GM18520 (cell line): ENCODE measurements at regions not wholly inside any gene's neighbourhood (a gene's known extent, or its start where the extent isn't known, plus 50 kb on each side); places are given as distances from the start of the nearest gene placed in this dataset.
"Not testable (repeated sequence)": the region's sequence is repeated elsewhere in the genome, so short reads cannot be mapped to it uniquely, and the experiment has no call there.

Source experiments
- ATAC-seq: cut with Tn5 transposase; IDR thresholded peaks from one replicate; pipeline ENCODE4 v1.9.1; 2021; ENCODE audit not compliant: unreplicated experiment

DNA sequence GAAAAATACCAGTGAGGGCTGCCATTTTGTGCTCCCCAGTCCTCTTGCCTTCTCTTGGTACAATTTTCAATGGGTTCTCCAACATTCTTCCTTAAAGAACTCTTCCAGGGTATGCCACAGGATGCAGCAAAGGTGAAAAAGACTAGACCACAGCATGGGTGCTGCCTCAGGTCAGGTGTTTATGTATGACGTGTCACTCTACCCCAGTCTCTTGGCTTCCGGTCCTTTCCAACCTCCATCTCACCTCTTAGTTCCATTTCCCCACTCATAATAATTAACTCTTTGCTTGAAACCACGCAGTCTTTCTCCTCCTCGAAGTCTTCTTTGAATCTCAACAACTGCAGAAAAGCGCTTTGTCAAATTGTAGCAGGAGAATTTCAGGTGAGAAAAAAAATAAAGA lies 104.7 kb upstream of the TBC1D5 start:
- no peak for ATAC-seq

DNA sequence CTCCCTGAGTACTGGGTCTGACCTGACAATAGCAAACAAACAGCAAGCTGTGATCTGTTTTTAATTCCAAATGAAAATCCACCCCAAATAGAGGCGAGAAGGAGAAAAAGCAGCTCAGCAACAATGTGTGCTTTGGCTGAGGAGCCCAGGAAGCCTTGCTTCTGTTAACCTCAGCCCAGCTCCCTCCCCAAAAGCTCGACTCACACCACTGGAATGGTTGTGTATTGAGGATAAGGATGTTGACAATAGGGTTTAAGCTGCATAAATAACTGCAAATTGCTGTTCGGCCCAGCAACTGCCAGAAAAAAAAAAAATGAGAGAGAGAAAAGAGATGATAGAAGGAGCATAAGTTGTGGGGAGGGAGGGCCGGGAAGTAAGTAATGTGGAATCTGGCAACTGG lies 104.0 kb upstream of the TBC1D5 start:
- ATAC-seq = no peak

DNA sequence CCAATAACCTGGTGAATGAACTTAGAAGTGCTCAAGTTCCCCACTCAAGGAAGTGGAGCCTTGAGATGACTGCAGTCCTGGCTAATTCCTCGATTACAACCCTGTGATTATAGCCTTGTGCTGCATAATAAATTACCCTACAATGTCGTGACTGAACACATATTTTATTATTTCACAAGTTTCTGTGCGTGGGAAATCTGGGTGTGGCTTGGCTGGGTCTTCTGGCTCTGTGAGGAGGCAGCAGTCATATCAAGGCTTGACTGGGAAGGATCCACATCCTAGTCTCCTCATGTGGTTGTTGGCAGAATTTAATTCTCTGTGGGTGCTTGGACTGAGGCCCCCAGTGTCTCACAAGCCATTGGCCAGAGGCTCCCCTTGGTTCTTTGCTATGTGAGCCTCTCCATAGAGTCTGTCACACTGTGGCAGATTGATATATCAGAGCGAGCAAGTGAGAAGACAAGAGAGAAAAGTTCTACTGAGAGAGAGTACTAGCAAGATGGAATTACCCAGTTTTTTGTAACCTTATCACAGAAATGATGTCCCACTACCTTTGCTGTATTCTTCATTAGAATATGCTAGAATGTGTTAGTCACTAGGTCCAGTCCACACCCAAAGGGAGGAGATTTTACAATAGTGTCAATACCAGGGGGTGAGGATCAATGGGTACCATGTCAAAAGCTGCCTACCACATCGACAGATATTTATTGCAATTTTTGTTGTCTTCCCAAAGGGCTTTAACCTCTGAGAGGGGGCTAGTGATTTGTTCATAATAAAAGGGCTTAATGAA lies 102.8 kb upstream of the TBC1D5 start:
- ATAC-seq = no peak

DNA sequence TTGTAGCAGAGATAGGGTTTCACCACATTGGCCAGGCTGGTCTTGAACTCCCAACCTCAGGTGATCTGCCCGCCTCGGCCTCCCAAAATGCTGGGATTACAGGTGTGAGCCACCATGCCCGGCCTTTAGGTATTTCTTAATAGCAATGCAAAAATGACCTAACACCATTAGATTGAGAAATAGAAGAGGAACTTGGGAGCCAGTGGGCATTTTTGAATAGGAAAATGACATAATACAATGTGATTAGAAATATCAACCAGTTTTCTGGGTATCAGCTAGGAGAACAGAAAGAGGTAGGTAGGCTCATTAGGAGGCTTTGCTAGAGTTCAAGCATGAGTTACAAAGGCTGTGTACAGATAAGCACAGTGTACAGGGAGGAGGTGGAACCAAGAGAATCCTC lies 101.8 kb upstream of the TBC1D5 start:
- ATAC-seq = no peak

DNA sequence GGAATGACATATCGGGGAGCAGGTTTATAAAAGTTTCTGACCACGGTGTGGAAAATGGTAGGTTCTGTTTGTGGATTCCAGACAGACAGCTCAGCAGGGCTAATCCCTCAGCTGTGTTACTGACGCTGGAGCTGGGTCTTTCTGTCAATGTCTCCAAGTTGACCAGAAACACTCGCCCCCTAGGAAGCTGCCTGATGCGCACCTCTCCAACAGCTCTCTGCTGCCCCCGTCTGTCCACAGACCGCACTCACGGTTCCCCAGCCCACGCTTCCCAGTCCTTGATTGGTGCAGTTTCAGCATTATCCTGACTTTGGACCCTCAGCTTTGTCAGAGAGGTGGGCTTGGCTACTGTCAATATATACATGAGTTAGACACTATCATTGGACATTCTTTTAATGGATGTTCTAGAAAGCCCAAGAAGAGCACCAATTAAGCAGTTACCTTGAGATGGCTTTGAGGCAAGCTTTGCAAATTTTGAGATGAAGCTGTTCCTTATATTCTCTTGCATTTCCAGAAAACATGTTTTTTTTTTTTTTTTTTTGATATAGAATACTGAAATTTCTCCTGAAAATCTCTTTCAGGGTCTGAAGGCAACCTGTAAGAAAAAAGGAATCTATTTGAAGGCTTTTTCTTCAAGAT lies 98.9 kb upstream of the TBC1D5 start:
- ATAC-seq = no peak

DNA sequence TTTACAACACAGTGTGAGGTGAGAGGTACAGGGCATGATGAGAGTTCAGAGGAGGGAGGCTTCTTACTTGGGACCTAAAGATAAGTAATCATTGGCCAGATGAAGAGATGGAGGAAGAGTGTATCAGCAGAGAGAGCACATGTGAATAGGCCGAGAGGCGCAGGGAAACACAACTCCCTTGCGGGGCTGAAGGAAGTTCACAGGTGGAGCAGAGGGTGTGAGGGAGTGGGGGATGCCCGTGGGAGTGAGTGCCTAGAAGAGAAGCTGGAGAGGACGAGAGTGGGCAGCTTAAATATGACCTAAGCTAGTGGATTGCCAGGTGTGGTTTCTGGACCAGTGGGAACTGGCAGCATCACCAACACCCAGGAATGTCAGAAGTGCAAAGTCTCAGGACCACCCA lies 98.2 kb upstream of the TBC1D5 start:
- ATAC-seq = no peak

DNA sequence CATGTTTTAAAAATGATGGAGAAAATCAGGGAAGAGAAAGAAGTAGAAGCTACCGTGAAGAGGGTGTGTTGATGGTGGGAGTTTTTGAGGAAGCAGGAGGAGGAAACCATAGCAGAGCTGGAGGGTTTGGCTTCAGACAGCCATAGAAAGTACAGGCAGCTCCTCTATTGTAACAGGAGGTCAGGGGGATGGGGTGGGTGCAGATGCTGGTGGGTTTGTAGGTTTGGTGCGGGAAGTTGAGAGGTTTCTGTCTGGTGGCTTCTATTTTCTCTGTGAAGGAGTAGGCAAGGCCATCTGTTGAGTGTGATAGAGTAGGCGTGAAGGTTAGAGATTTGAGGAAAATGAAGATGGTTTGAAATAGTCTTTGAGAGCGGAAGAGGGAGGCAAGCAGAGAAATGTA lies 97.7 kb upstream of the TBC1D5 start:
- ATAC-seq = no peak

DNA sequence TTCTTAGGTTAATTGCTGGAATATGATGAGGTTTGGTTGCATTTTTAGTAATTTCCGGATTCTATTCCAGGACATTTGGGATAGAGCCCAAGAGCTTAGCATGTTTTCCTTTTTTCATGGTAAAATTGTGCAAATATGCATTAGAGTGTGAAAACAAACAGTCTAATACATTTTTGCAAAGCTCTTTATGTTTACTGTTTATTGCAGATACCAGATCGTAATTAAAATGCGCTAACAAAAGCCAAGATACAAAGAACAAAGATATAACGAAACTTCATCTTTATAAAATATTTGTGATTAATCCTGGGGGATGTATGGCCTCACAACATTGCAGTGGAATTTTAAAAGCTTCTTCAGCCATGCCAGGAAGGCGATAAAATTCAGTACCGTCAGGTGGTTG lies 94.5 kb upstream of the TBC1D5 start:
- no peak for ATAC-seq

DNA sequence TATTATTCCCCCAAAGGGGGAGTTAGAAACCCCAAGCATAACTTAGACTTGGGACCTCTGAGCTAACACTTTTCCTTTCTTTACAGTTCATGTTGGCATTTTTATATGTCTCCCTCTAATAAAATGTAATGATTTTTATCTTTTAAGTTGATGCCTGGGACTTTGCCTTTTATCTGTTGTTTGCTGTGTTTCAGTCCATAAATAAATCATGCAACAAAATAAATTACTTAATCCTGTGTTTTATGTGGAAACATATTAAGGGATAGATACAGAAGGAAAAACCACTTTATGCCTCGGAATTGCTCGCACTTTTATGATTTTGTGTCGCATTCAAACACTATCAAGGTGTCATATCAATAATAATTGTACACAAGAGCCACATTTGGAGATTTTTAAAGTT lies 93.7 kb upstream of the TBC1D5 start:
- no peak for ATAC-seq

DNA sequence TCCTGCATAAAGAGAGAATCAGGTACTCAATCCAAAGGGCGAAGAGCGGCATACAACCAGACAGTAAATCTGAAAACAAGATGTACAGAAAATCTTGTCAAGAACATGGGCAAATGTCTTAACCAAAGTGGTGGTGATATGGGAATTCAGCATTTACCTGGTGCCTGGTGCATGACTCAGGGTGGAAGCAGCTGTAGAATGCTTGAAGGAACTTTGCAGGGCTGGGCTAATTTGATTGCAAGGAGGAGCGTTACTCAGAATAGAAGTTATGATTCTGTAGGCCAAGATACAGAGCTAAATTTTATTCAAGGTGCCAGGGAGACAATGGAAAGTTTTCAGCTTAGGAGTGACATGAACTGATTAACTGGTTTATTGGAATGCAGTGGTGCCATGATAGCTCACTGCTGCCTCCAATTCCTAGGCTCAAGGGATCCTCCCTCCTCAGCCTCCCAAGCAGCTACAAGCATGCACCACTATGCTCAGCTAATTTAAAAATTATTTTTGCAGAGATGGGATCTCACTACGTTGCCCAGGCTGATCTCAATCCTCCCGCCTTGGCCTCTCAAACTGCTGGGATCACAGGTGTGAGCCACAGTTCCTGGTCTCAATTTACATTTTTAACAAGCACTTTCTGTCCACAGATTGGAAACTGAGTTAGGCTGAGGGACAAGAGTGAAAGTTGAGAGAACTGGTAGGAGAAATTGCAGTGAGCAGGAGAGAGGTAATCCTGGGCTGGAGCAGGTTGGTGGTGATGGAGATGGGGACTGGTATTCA lies 91.5 kb upstream of the TBC1D5 start:
- no peak for ATAC-seq

DNA sequence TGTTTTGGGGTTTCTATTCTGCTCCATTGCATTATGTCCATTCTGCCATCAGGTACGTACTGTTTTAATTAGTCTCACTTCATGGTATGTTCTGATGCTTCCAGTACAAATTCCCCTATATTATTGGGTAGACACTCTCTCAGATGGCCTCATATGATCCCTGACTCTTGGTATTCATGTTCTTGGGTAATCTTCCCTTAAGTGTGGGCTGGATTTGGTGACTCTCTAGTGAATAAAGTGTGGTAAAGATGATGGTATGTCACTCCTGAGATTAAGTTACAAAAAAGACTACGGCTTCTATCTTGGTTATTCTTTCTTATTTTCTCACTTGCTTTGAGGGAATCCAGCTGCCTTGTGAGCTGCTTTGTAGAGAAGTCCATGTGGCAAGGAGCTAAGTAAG lies 89.6 kb upstream of the TBC1D5 start:
- ATAC-seq = no peak

DNA sequence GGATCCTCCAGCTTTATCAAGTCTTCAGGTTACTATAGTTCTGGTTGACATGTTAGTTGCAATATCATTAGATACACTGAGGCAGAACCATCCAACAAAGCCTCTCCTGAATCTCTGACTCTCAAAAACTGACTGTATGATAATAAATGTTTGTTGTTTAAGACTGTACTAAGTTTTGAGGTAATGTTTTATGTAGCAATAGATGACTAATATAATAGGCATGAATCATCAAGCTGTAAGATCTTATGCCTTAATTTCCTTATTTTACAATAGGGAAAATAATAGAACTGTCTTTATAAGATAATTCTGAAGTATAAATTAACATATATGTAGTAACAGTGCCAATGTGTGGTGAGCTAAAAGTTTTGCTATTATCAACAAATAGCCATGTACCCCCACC lies 88.9 kb upstream of the TBC1D5 start:
- no peak for ATAC-seq

DNA sequence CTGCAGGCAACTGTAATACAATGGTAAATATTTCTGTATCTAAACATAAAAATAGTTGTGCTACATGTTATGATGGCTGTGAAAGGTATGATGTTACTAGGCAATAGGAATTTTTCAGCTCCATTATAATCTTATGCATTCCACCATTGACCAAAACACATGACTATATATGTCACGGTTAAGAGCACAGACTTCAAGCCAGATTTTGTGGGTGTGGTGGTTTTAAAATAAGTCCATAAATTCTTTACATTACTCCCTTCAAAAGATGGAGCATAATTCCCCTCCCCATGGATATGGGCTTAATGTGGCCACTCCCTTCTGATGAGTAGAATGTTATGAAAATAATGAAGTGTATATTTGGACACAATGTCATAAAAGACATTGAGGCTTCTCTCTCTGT lies 88.4 kb upstream of the TBC1D5 start:
- ATAC-seq = no peak

DNA sequence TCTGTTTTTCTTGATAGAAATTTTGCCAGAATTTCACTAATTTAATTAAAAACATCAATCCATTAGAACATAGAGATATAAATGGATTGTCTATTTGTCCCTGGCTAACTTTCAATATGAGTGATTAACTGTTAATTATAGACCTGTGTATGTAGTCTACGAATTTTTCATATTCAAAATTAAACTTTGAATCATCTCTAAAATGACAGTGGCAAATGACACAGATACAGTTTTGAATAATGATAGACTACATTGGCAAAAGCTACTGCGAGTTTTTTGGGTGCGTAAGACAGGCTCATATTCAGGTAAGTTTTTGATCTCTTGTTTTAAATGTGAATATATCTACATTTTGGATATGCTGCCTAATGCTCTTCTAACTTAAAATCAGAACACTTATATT lies 86.0 kb upstream of the TBC1D5 start:
- no peak for ATAC-seq

DNA sequence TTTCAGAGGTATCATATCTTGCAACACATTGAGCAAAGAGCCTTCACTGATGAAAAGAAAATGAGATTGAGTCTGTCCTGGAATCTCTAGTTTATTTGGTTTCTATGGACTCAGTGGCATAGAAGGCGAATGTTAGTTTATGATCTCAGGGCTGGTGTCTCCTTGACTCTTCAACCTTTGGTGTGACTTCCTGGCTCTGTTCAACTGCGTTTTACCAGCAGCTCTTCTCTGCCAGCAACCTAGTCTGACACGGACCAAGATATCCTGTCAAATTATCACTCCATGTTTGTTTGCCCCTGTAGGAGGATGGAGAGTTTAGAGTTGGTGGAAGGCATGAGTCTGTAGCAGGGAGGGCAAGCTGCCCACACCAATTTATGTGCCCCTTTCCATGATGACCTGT lies 82.9 kb upstream of the TBC1D5 start:
- no peak for ATAC-seq

DNA sequence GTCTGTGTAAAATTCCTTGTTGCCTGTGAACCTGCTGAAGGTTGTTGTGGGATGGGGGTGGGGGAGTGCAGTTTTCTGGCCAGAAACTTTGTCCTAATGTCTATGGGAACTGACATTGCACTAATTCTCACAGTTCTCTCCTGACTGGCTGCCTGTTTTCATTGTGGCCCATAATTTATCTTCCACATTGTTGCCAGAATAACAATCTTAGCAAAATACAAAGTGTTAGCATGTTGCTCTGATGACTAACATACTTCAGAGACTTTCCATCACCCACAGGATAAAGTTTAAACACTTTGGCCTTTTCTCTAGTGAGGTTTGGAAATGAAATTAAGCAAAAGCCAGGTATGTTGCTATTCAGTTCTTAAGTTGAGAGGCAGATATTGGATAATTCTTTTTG lies 81.4 kb upstream of the TBC1D5 start:
- no peak for ATAC-seq

DNA sequence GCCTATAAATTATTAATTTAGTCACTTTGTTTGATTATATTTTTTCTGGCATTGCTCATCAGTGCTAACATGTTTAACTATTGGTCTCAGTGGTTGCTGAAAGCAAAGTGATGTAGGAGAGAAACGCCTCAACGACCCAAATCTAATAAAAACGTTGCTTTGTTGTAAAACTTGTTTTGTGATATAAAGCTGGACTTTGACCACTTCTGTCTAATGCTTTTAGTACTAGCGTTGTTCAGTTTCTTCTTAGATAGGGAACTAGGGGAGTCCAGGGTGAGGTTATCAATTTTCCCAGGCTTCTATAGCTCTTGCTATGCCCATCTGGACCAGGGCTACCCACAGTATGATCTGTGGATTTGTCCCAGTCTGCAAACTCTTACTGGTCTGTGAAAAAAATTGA lies 80.6 kb upstream of the TBC1D5 start:
- no peak for ATAC-seq

DNA sequence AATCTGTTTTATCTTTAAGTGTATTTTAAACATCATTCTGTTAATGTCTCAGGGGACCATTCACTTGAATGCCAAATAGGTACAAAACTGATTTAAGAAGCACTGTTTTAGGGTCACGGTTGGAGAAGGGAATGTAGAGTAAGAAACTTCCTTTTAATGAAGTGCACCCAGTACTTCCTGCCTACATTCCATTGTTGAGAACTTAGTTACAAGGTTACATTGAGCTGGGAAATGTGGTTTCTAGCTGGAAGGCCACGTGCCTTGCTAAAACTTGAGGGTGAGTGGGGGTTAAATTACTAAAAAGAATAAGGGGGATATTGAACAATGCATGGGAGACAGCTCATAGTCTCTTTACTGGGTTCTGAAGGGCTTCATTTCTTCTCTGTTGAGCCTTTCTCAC lies 78.3 kb upstream of the TBC1D5 start:
- ATAC-seq = no peak

DNA sequence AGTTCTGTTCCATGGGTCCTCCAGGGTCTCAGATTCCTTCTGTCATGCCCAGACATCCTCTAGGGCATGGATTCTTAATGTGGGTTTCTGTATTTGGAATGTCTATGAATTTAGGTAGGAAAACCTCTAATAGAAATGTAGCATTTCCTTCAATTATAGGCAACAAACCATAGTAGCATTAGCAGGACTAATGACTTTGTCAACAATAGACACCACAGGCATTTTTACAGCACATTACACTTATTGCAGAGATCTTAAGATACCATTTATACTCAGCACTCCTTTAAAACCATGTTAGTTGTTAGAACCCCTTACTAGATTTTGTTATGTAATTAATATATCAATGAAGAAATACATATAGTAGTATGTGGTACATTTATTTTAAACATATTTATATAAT lies 77.8 kb upstream of the TBC1D5 start:
- ATAC-seq = no peak

DNA sequence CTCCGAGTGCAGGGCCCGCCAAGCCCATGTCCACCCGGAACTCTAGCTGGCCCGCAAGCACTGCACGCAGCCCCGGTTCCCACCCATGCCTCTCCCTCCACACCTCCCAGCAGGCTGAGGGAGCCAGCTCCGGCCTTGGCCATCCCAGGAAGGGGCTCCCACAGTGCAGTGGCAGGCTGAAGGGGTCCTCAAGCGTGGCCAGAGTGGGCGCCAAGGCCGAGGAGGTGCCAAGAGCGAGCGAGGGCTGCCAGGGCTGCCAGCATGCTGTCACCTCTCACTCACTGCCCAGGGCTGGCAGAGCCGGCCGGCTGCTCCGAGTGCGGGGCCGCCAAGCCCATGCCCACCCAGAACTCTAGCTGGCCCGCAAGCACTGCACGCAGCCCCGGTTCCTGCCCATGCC lies 75.5 kb upstream of the TBC1D5 start:
- not testable (repeated sequence) for ATAC-seq

DNA sequence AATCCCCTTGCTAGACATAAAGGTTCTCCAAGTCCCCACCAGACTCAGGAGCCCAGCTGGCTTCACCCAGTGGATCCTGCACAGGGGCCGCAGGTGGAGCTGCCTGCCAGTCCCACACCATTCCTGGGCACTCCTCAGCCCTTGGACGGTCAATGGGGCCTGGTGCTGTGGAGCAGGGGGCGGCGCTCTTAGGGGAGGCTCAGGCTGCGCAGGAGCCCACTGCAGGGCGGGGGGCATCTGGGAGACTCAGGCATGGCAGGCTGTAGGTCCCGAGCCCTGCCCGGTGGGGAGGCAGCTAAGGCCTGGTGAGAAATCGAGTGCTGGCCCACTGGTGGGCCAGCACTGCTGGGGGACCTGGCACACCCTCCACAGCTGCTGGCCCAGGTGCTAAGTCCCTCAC lies 75.1 kb upstream of the TBC1D5 start:
- ATAC-seq = no peak

DNA sequence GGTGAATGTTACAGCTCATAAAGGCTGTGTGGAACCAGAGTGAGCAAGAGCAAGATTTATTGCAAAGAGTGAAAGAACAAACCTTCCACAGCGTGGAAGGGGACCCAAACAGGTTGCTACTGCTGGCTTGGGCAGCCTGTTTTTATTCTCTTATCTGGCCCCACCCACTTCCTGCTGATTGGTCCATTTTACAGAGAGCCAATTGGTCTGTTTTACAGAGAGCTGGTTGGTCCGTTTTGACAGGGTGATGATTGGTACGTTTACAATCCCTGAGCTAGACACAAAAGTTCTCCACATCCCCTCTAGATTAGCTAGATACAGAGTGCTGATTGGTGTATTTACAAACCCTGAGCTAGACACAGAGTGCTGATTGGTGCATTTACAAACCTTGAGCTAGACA lies 74.4 kb upstream of the TBC1D5 start:
- ATAC-seq = not testable (repeated sequence)
